Fibroblast of peridontal ligament (primary cell): ENCODE measurements at regions not wholly inside any gene's neighbourhood (a gene's known extent, or its start where the extent isn't known, plus 50 kb on each side); places are given as distances from the start of the nearest gene placed in this dataset.
"Not testable (repeated sequence)": the region's sequence is repeated elsewhere in the genome, so short reads cannot be mapped to it uniquely, and the experiment has no call there.

ENCODE experiments used
- DNase-seq: peaks from one replicate; pipeline ENCODE4 v3.0.0-alpha.2; 2010; ENCODE audit errors: extremely low read depth

DNA sequence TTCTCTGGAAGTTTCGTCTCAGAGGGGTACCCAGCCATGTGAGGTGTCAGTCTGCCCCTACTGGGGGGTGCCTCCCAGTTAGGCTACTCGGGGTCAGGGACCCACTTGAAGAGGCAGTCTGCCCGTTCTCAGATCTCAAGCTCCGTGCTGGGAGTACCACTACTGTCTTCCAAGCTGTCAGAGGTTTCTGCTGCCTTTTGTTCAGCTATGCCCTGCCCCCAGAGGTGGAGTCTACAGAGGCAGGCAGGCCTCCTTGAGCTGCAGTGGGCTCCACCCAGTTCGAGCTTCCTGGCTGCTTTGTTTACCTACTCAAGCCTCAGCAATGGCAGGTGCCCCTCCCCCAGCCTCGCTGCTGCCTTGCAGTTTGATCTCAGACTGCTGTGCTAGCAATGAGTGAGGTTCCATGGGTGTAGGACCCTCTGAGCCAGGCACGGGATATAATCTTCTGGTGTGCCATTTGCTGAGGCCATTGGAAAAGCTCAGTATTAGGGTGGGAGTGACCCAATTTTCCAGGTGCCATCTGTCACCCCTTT lies 71.0 kb upstream of the SH3GLB1 start:
- not testable (repeated sequence) for DNase-seq

DNA sequence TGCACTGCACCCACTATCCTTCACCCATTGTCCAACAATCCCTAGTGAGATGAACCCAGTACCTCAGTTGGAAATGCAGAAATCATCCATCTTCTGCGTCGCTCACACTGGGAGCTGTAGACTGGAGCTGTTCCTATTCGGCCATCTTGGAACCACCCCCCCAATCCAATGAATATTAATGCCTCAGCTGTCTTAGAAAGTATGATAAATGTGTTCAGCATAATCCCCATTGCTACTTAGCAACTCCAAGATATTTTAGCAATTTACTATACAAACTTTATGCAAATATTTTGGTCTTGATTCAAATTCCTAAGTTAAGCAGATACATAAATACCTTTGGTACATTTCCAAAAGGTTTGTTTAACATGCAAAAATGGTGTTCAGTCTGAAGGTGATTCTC lies 70.5 kb upstream of the SH3GLB1 start:
- DNase-seq: no peak

DNA sequence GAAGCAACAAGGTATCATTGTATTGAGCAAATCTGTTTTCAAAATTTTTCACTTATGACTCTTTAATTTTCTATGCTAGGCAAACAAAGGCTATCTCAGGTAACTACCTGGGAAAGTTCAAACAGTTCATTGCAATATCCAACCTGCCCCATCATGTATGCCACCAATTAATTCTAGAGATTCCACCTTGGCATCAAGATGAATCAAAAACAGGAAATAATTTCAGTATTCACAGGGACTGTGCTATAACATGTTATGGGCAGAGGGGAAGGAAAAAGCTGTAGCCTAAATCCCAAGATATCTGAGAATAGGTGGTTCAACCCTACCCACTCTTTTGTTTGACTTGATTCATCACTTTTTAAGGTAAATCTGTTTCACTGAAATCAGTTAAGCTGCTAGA lies 67.5 kb upstream of the SH3GLB1 start:
- DNase-seq: no peak

DNA sequence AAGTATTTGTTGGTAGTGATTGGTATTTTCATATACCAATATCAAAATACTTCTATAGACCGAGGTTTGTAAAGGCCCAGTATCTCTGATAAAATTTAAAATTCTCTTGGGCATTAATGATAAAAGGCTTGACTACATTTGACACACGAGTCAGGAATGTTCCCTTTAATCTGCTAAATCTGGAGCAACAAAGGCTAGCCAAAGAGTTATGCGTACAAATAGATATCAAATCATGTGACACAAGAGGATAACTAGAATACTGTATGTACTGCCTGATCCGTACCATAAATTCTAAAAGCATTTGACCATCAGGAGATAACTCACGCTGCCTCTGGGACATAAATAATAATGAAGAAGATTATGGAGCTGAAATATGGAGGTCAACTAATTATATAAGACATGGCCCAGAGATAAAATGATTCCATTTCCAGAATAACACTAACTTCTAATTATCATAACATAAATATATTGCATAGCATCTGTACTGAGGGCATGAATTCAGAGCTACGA lies 64.2 kb upstream of the SH3GLB1 start:
- DNase-seq: no peak

DNA sequence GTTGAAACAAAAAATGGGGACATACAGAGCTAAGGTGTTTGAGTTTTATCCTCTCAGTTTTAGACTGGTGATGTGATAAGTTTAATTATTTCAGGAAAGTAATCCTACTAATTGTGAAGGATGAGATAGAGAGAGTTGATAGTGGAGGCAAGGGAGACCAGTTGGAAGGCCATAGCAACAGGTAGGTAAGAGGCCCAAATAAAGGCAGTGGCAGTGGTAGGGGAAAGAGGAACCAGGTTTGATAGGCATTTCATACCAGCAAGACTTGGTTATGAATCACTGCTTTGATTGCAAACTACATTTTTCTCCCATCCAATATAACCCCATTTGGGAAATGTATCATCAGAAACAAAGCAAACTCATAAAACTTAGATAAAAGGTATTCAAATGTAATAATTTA lies 63.1 kb upstream of the SH3GLB1 start:
- DNase-seq: no peak

DNA sequence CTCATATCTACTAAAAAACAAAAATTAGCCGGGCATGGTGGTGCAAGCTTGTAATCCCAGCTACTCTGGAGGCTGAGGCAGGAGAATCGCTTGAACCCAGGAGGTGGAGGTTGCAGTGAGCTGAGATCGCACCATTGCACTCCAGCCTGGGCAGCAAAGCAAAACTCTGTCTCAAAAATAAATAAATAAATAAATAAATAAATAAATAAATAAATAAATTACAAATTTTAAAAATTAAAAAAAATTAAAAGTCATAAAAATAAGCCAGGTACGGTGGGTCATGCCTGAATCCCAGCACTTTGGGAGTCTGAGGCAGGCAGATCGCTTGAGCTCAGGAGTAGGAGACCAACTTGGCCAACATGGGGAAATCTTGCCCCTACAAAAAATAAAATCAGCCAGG lies 59.7 kb upstream of the SH3GLB1 start:
- not testable (repeated sequence) for DNase-seq

DNA sequence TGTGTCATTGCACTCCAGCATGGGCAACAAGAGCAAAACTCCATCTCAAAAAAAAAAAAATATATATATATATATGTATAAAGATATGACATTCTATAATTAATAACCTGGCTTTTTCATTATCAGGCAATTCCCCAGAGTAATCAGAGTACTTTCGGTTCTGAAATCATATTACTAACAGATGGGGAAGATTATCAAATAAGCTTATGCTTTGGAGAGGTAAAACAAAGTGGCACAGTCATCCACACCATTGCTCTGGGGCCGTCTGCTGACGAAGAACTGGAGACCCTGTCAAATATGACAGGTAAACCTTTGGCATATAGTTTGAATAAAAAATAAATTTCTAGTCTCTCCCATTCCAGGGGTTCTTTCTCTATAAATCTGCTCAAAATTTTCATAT lies 58.5 kb upstream of the SH3GLB1 start:
- DNase-seq: peak; percentile 2

DNA sequence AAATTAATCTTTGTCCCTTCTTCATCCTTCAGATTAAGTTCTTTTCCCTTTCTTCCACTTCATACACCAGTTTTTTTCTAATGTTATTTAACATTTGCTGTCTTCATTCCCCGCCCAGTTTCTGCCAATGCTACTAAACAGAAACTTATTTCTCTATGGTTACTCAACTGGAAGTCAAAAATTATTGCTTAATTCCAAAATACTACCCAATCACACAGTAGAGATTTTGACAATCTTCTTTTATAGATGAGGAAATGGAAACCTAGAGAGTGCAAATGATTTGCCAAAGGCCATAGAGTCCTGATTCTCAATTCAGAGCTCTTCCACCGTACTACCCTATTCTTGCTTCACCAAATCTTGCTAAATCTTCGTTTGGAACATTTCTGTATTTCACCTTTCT lies 58.1 kb upstream of the SH3GLB1 start:
- peak; percentile 9 for DNase-seq

DNA sequence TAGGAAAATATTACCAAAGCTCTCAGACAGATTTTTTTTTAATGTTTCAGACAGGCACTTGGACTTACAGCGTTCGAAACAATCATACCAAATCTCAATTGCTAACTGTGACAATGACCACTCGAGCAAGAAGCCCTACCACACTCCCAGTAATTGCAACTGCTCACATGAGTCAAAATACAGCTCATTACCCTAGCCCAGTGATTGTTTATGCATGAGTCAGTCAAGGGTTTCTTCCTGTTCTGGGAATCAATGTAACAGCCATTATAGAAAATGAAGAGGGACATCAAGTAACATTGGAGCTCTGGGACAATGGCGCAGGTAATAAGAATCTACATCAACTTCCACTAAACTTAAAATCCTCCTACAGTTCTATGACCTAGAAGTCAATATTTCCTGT lies 56.1 kb upstream of the SH3GLB1 start:
- peak; percentile 77 for DNase-seq

DNA sequence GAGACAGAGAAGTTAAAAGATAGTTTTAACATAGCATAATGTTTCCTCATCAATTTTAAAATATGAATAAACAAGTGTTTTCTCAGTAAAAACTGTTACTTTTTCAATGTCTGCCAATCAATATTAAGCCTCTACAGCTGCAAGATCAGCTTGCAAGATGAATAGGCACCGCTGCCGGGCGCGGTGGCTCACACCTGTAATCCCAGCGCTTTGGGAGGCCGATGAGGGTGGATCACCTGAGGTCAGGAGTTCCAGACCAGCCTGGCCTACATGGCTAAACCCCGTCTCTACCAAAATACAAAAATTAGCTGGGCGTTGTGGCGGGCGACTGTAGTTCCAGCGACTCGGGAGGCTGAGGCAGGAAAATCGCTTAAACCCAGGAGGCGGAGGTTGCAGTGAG lies 54.8 kb upstream of the SH3GLB1 start:
- no peak for DNase-seq

DNA sequence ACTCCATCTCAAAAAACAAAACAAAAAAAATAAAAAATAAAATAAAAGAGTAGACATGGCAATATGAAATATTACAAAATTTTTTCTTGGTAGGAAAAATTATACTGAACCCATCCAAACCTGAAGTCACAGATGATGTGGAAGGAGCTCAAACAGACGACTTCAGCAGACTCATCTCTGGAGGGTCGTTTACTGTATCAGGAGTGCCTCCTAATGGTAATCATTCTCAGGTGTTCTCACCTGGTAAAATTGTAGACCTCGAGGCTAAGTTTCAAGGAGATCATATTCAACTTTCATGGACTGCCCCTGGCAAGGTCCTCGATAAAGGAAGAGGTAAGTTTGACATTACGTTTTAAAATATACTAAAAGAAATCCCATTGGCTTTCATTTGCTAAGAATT lies 54.3 kb upstream of the SH3GLB1 start:
- DNase-seq: no peak
